ENCODE measurements at regions not wholly inside any gene's neighbourhood (a gene's known extent, or its start where the extent isn't known, plus 50 kb on each side); places are given as distances from the start of the nearest gene placed in this dataset.

GRCh38 chr6:1039191-1039590, 272.7 kb upstream of the FOXQ1 start:
- TF ChIP-seq, protein P1, sequence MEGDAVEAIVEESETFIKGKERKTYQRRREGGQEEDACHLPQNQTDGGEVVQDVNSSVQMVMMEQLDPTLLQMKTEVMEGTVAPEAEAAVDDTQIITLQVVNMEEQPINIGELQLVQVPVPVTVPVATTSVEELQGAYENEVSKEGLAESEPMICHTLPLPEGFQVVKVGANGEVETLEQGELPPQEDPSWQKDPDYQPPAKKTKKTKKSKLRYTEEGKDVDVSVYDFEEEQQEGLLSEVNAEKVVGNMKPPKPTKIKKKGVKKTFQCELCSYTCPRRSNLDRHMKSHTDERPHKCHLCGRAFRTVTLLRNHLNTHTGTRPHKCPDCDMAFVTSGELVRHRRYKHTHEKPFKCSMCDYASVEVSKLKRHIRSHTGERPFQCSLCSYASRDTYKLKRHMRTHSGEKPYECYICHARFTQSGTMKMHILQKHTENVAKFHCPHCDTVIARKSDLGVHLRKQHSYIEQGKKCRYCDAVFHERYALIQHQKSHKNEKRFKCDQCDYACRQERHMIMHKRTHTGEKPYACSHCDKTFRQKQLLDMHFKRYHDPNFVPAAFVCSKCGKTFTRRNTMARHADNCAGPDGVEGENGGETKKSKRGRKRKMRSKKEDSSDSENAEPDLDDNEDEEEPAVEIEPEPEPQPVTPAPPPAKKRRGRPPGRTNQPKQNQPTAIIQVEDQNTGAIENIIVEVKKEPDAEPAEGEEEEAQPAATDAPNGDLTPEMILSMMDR (IDR thresholded peaks at IDR 0.05) = no peak
- no peak for TF ChIP-seq POLR2A (IDR thresholded peaks at IDR 0.05)

All from esophagus squamous epithelium (tissue), 4 donors.